GM23338 (cell line): ENCODE measurements at regions not wholly inside any gene's neighbourhood (a gene's known extent, or its start where the extent isn't known, plus 50 kb on each side); places are given as distances from the start of the nearest gene placed in this dataset.

ENCODE experiments used
- ATAC-seq: fragments of 200-7000 bp; cut with Tn5 transposase; 3 replicates; pipeline ENCODE4 v1.9.1; 2020
- DNase-seq: peaks from one replicate; pipeline ENCODE4 v3.0.0-alpha.2; 2015; ENCODE audit warnings: low spot score
- H2AFZ ChIP-seq: fragments of 200-600 bp; sonication (generic); 2 replicates; pipeline ENCODE4 v1.8.0; 2016; ENCODE audit warnings: antibody characterized with exemption, mild to moderate bottlenecking, moderate library complexity
- H3F3A ChIP-seq: fragments of 200-600 bp; sonication (generic); replicated peaks from 2 replicates; pipeline ENCODE4 v1.8.0; 2017; ENCODE audit warnings: antibody characterized with exemption, mixed run types, low read depth
- H3K27ac ChIP-seq: fragments of 200-600 bp; sonication (generic); 2 replicates; pipeline ENCODE4 v1.6.1; 2016; ENCODE audit warnings: low read depth
- H3K27me3 ChIP-seq: fragments of 200-600 bp; sonication (generic); 2 replicates; pipeline ENCODE4 v1.8.0; 2016; ENCODE audit warnings: mild to moderate bottlenecking, mixed run types, moderate library complexity; ENCODE audit not compliant: insufficient read depth
- H3K36me3 ChIP-seq: fragments of 200-600 bp; sonication (generic); 2 replicates; pipeline ENCODE4 v1.8.0; 2016; ENCODE audit warnings: mild to moderate bottlenecking; ENCODE audit not compliant: insufficient read depth
- H3K4me1 ChIP-seq: fragments of 200-600 bp; sonication (generic); 2 replicates; pipeline ENCODE4 v1.8.0; 2016; ENCODE audit warnings: mild to moderate bottlenecking, moderate library complexity; ENCODE audit not compliant: insufficient read depth
- H3K4me2 ChIP-seq: fragments of 200-600 bp; sonication (generic); 2 replicates; pipeline ENCODE4 v1.7.1; 2017; ENCODE audit warnings: mixed run types
- H3K4me3 ChIP-seq: fragments of 200-600 bp; sonication (generic); 2 replicates; pipeline ENCODE4 v1.6.1; 2016; ENCODE audit warnings: mixed run types
- H3K79me2 ChIP-seq: fragments of 200-600 bp; sonication (generic); replicated peaks from 2 replicates; pipeline ENCODE4 v1.8.0; 2017; ENCODE audit warnings: mild to moderate bottlenecking; ENCODE audit not compliant: insufficient read depth
- H3K9me2 ChIP-seq: fragments of 200-600 bp; sonication (generic); 2 replicates; pipeline ENCODE4 v1.8.0; 2017; ENCODE audit not compliant: insufficient read depth
- H4K20me1 ChIP-seq: fragments of 200-600 bp; sonication (generic); replicated peaks from 2 replicates; pipeline ENCODE4 v1.8.0; 2017; ENCODE audit warnings: mild to moderate bottlenecking; ENCODE audit not compliant: insufficient read depth
- H3K27ac Mint-ChIP-seq: 2 replicates; pipeline ENCODE4 v1.8.0; 2020; ENCODE audit warnings: inconsistent platforms, mild to moderate bottlenecking, moderate library complexity, mixed read lengths
- H3K27me3 Mint-ChIP-seq: 3 replicates; pipeline ENCODE4 v1.8.0; 2022; ENCODE audit warnings: low read depth, mild to moderate bottlenecking, moderate library complexity, mixed read lengths, inconsistent platforms; ENCODE audit not compliant: insufficient read depth, poor library complexity
- H3K36me3 Mint-ChIP-seq: 3 replicates; pipeline ENCODE4 v1.8.0; 2021; ENCODE audit warnings: low read depth, mild to moderate bottlenecking, inconsistent platforms, moderate library complexity, mixed read lengths
- H3K4me1 Mint-ChIP-seq: 3 replicates; pipeline ENCODE4 v1.8.0; 2020; ENCODE audit warnings: mild to moderate bottlenecking, inconsistent platforms, mixed read lengths
- H3K4me3 Mint-ChIP-seq: 3 replicates; pipeline ENCODE4 v1.8.0; 2021; ENCODE audit warnings: moderate library complexity, mild to moderate bottlenecking, inconsistent platforms, mixed read lengths
- H3K9me3 Mint-ChIP-seq: 3 replicates; pipeline ENCODE4 v1.8.0; 2020; ENCODE audit warnings: moderate library complexity, mild to moderate bottlenecking, inconsistent platforms, mixed read lengths
- CREB1 ChIP-seq: fragments of 250-450 bp; sonication (Bioruptor Pico); IDR thresholded peaks from 2 replicates; pipeline ENCODE4 v1.5.0; 2020; ENCODE audit warnings: low read depth, mild to moderate bottlenecking, moderate library complexity
- CTCF ChIP-seq, 2 experiments: fragments of 200-600 bp in 1 of 2; sonication (generic) in 1 of 2; conservative IDR thresholded peaks; 2 replicates each; pipeline versions ENCODE4 v1.5.1 to v1.6.1; 2016 to 2017; ENCODE audit warnings: antibody characterized with exemption in 2 of 2, low read depth in 2 of 2, mild to moderate bottlenecking in 2 of 2, moderate library complexity in 1 of 2
- EZH2 ChIP-seq: fragments of 200-600 bp; sonication (generic); IDR thresholded peaks from one replicate; pipeline ENCODE4 v1.8.0; 2017; ENCODE audit warnings: antibody characterized with exemption, mild to moderate bottlenecking, low read depth; ENCODE audit not compliant: unreplicated experiment
- EZH2phosphoT487 ChIP-seq: fragments of 200-600 bp; sonication (generic); IDR thresholded peaks from one replicate; pipeline ENCODE4 v1.8.1; 2018; ENCODE audit warnings: antibody characterized with exemption; ENCODE audit not compliant: unreplicated experiment
- JUNB ChIP-seq: IDR thresholded peaks from one replicate; pipeline ENCODE4 v1.6.1; 2016; ENCODE audit warnings: antibody characterized with exemption; ENCODE audit not compliant: unreplicated experiment
- NANOG ChIP-seq: IDR thresholded peaks from 2 replicates; pipeline ENCODE4 v1.6.1; 2016; ENCODE audit warnings: antibody characterized with exemption, borderline replicate concordance
- POLR2AphosphoS5 ChIP-seq: IDR thresholded peaks from 2 replicates; pipeline ENCODE4 v1.6.1; 2016; ENCODE audit warnings: antibody characterized with exemption, low read depth
- REST ChIP-seq: IDR thresholded peaks from one replicate; pipeline ENCODE4 v1.6.1; 2018; ENCODE audit warnings: antibody characterized with exemption; ENCODE audit not compliant: unreplicated experiment
- STAT1 ChIP-seq: IDR thresholded peaks from one replicate; pipeline ENCODE4 v1.6.1; 2016; ENCODE audit warnings: antibody characterized with exemption; ENCODE audit not compliant: unreplicated experiment
- ZNF114 ChIP-seq: fragments of 250-450 bp; sonication (Bioruptor Pico); IDR thresholded peaks from 2 replicates; pipeline ENCODE4 v1.5.0; 2020; ENCODE audit warnings: mild to moderate bottlenecking, moderate library complexity
- ZNF331 ChIP-seq: fragments of 250-450 bp; sonication (Bioruptor Pico); IDR thresholded peaks from 2 replicates; pipeline ENCODE4 v1.5.0; 2020; ENCODE audit warnings: low read depth, mild to moderate bottlenecking, moderate library complexity
- TF ChIP-seq, protein P1 (sequence below): fragments of 250-450 bp; sonication (Bioruptor Pico); IDR thresholded peaks from 2 replicates; pipeline ENCODE4 v1.5.0; 2020; ENCODE audit warnings: mild to moderate bottlenecking, moderate library complexity
- TF ChIP-seq, protein P2 (sequence below): IDR thresholded peaks from 2 replicates; pipeline ENCODE4 v1.6.1; 2016; ENCODE audit warnings: antibody characterized with exemption

- no peak overlapping the region for H2AFZ ChIP-seq
- H3K9me3 Mint-ChIP-seq: no peaks in the 10 kb centered on the region; the same call in 2 of the 3 replicates
- no peaks in the 10 kb centered on the region for H3K36me3 Mint-ChIP-seq
- TF ChIP-seq JUNB (no peak), ZNF114 (no peak), NANOG (no peak), EZH2phosphoT487 (no peak), ZNF331 (CRISPR knock-in tag) (no peak), STAT1 (no peak), CTCF (conservative IDR thresholded peaks at IDR 0.05; ENCODE audit: low read depth in 2 of 2) (no peak), EZH2 (no peak), CREB1 (CRISPR knock-in tag) (no peak), REST (no peak), POLR2AphosphoS5 (no peak)
- TF ChIP-seq, protein P1, sequence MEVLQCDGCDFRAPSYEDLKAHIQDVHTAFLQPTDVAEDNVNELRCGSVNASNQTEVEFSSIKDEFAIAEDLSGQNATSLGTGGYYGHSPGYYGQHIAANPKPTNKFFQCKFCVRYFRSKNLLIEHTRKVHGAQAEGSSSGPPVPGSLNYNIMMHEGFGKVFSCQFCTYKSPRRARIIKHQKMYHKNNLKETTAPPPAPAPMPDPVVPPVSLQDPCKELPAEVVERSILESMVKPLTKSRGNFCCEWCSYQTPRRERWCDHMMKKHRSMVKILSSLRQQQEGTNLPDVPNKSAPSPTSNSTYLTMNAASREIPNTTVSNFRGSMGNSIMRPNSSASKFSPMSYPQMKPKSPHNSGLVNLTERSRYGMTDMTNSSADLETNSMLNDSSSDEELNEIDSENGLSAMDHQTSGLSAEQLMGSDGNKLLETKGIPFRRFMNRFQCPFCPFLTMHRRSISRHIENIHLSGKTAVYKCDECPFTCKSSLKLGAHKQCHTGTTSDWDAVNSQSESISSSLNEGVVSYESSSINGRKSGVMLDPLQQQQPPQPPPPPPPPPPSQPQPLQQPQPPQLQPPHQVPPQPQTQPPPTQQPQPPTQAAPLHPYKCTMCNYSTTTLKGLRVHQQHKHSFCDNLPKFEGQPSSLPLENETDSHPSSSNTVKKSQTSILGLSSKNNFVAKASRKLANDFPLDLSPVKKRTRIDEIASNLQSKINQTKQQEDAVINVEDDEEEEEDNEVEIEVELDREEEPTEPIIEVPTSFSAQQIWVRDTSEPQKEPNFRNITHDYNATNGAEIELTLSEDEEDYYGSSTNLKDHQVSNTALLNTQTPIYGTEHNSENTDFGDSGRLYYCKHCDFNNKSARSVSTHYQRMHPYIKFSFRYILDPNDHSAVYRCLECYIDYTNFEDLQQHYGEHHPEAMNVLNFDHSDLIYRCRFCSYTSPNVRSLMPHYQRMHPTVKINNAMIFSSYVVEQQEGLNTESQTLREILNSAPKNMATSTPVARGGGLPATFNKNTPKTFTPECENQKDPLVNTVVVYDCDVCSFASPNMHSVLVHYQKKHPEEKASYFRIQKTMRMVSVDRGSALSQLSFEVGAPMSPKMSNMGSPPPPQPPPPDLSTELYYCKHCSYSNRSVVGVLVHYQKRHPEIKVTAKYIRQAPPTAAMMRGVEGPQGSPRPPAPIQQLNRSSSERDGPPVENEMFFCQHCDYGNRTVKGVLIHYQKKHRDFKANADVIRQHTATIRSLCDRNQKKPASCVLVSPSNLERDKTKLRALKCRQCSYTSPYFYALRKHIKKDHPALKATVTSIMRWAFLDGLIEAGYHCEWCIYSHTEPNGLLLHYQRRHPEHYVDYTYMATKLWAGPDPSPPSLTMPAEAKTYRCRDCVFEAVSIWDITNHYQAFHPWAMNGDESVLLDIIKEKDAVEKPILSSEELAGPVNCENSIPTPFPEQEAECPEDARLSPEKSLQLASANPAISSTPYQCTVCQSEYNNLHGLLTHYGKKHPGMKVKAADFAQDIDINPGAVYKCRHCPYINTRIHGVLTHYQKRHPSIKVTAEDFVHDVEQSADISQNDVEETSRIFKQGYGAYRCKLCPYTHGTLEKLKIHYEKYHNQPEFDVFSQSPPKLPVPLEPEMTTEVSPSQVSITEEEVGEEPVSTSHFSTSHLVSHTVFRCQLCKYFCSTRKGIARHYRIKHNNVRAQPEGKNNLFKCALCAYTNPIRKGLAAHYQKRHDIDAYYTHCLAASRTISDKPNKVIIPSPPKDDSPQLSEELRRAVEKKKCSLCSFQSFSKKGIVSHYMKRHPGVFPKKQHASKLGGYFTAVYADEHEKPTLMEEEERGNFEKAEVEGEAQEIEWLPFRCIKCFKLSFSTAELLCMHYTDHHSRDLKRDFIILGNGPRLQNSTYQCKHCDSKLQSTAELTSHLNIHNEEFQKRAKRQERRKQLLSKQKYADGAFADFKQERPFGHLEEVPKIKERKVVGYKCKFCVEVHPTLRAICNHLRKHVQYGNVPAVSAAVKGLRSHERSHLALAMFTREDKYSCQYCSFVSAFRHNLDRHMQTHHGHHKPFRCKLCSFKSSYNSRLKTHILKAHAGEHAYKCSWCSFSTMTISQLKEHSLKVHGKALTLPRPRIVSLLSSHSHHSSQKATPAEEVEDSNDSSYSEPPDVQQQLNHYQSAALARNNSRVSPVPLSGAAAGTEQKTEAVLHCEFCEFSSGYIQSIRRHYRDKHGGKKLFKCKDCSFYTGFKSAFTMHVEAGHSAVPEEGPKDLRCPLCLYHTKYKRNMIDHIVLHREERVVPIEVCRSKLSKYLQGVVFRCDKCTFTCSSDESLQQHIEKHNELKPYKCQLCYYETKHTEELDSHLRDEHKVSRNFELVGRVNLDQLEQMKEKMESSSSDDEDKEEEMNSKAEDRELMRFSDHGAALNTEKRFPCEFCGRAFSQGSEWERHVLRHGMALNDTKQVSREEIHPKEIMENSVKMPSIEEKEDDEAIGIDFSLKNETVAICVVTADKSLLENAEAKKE: no peak
- TF ChIP-seq, protein P2, sequence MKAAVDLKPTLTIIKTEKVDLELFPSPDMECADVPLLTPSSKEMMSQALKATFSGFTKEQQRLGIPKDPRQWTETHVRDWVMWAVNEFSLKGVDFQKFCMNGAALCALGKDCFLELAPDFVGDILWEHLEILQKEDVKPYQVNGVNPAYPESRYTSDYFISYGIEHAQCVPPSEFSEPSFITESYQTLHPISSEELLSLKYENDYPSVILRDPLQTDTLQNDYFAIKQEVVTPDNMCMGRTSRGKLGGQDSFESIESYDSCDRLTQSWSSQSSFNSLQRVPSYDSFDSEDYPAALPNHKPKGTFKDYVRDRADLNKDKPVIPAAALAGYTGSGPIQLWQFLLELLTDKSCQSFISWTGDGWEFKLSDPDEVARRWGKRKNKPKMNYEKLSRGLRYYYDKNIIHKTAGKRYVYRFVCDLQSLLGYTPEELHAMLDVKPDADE: no peak
- H3K4me2 ChIP-seq: no peak overlapping the region
- no peaks in the 10 kb centered on the region for H3F3A ChIP-seq
- no peak overlapping the region for H3K27ac Mint-ChIP-seq
- ATAC-seq: no peak
- H3K27ac ChIP-seq: no peak overlapping the region; the same call in 1 of the 2 replicates
- no peak for DNase-seq
- no peaks in the 10 kb centered on the region for H4K20me1 ChIP-seq
- peaks cover 2% of the 10 kb centered on the region for H3K27me3 Mint-ChIP-seq
- no peak overlapping the region for H3K4me3 Mint-ChIP-seq
- H3K4me1 ChIP-seq: no peaks in the 10 kb centered on the region
- peaks cover 7% of the 10 kb centered on the region; the same call in 1 of the 2 replicates for H3K9me2 ChIP-seq
- H3K79me2 ChIP-seq: no peaks in the 10 kb centered on the region
- no peaks in the 10 kb centered on the region for H3K36me3 ChIP-seq
- no peaks in the 10 kb centered on the region for H3K4me1 Mint-ChIP-seq
- H3K4me3 ChIP-seq: no peak overlapping the region
- no peaks in the 10 kb centered on the region for H3K27me3 ChIP-seq
Observed at GRCh38 chr10:76667408-76668370, 969.9 kb downstream of the KCNMA1 start.
